Tibial nerve (tissue), 3 donors: ENCODE measurements at regions not wholly inside any gene's neighbourhood (a gene's known extent, or its start where the extent isn't known, plus 50 kb on each side); places are given as distances from the start of the nearest gene placed in this dataset.

Source experiments
- POLR2A ChIP-seq, 2 donors: fragments of 450-650 bp; IDR thresholded peaks; one replicate each; pipeline ENCODE4 v1.6.1; 2017; ENCODE audit warnings: antibody characterized with exemption in 2 of 2, mild to moderate bottlenecking in 2 of 2, moderate library complexity in 2 of 2
- TF ChIP-seq, protein P1 (sequence below), 5 experiments: fragments of 200-600 bp in 3 of 5; fragments of 450-650 bp in 2 of 5; sonication (generic) in 3 of 5; IDR thresholded peaks; one replicate each; pipeline ENCODE4 v1.5.1; 2016 to 2019; ENCODE audit warnings: antibody characterized with exemption in 5 of 5, mild to moderate bottlenecking in 3 of 5, moderate library complexity in 2 of 5

DNA sequence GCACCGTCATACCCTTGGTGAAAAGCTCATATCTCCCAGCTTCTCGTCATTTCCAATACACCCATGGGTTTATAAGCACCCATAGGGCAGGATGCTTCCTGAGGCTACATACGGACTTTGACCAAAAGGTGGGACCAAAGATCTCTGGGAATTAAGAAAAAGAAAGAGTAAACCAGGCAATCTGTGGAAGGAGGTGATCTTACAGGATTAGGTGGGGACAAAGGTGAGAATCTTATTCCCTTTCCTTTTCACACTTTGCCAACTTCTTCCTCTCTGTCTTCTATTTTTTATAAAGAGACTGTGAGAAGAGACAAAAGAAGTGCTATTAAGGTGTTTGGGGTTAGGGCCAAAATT is 172.0 kb downstream of the DLEU7 start:
- TF ChIP-seq, protein P1, sequence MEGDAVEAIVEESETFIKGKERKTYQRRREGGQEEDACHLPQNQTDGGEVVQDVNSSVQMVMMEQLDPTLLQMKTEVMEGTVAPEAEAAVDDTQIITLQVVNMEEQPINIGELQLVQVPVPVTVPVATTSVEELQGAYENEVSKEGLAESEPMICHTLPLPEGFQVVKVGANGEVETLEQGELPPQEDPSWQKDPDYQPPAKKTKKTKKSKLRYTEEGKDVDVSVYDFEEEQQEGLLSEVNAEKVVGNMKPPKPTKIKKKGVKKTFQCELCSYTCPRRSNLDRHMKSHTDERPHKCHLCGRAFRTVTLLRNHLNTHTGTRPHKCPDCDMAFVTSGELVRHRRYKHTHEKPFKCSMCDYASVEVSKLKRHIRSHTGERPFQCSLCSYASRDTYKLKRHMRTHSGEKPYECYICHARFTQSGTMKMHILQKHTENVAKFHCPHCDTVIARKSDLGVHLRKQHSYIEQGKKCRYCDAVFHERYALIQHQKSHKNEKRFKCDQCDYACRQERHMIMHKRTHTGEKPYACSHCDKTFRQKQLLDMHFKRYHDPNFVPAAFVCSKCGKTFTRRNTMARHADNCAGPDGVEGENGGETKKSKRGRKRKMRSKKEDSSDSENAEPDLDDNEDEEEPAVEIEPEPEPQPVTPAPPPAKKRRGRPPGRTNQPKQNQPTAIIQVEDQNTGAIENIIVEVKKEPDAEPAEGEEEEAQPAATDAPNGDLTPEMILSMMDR (IDR thresholded peaks at IDR 0.05): no peak
- TF ChIP-seq POLR2A (IDR thresholded peaks at IDR 0.05): no peak
